HEK293 (cell line): ENCODE measurements at regions not wholly inside any gene's neighbourhood (a gene's known extent, or its start where the extent isn't known, plus 50 kb on each side); places are given as distances from the start of the nearest gene placed in this dataset.

ENCODE experiments used
- CTCF ChIA-PET: fragments of 350-600 bp; formaldehyde crosslinking; extraction: SDS; loops from one replicate; lab custom pipeline; 2021; ENCODE audit warnings: antibody characterized with exemption; lab: Yijun Ruan, JAX
- POLR2A ChIA-PET: fragments of 300-600 bp; formaldehyde crosslinking; extraction: SDS; loops from one replicate; lab custom pipeline; 2020; ENCODE audit warnings: antibody characterized with exemption, inconsistent platforms; lab: Yijun Ruan, JAX
- H3K27ac ChIP-seq: fragments of 200-500 bp; sonication (Bioruptor generic); 2 replicates; pipeline ENCODE4 v1.5.1; 2014; ENCODE audit warnings: low read depth, low read length, control low read depth, inconsistent platforms; ENCODE audit errors: extremely low read depth
- H3K36me3 ChIP-seq, 2 experiments: fragments of 200-500 bp in 1 of 2; sonication (Bioruptor generic) in 1 of 2; 1 replicate in 1 of 2; 2 replicates in 1 of 2; pipeline ENCODE4 v1.5.1; 2014 to 2017; ENCODE audit warnings: inconsistent platforms in 2 of 2, low read length in 2 of 2; ENCODE audit not compliant: control insufficient read depth in 2 of 2, insufficient read depth in 1 of 2
- H3K4me1 ChIP-seq: fragments of 200-500 bp; sonication (Bioruptor generic); 2 replicates; pipeline ENCODE4 v1.5.1; 2014; ENCODE audit warnings: mild to moderate bottlenecking, low read length, inconsistent platforms; ENCODE audit not compliant: control insufficient read depth, insufficient read depth
- H3K4me3 ChIP-seq: 2 replicates; pipeline ENCODE4 v1.5.1; 2011; ENCODE audit warnings: low read depth, mild to moderate bottlenecking, control low read depth, low read length, moderate library complexity
- H3K9me3 ChIP-seq: fragments of 200-500 bp; sonication (Bioruptor generic); 2 replicates; pipeline ENCODE4 v1.5.1; 2014; ENCODE audit warnings: low read depth, low read length, inconsistent platforms; ENCODE audit not compliant: control insufficient read depth, insufficient read depth
- GLIS1 ChIP-seq: fragments of 450-650 bp; formaldehyde crosslinking; IDR thresholded peaks from 2 replicates; pipeline ENCODE4 v1.5.1; 2016; ENCODE audit warnings: missing biosample characterization, missing genetic modification characterization
- MEIS1 ChIP-seq: sonication (generic); formaldehyde crosslinking; IDR thresholded peaks from 2 replicates; pipeline ENCODE4 v1.8.1; 2022; ENCODE audit warnings: missing genetic modification reagents, mild to moderate bottlenecking, borderline replicate concordance
- SCRT2 ChIP-seq: fragments of 450-650 bp; formaldehyde crosslinking; IDR thresholded peaks from 2 replicates; pipeline ENCODE4 v1.5.1; 2016; ENCODE audit warnings: missing biosample characterization, missing genetic modification characterization
- ZBTB17 ChIP-seq: fragments of 450-650 bp; formaldehyde crosslinking; IDR thresholded peaks from 2 replicates; pipeline ENCODE4 v1.5.1; 2016; ENCODE audit warnings: missing biosample characterization, missing genetic modification characterization
- ZBTB26 ChIP-seq: fragments of 450-650 bp; formaldehyde crosslinking; optimal IDR thresholded peaks from 2 replicates; pipeline ENCODE3; 2016; ENCODE audit warnings: missing biosample characterization, mild to moderate bottlenecking, missing genetic modification characterization
- ZBTB8A ChIP-seq: fragments of 450-650 bp; formaldehyde crosslinking; IDR thresholded peaks from 2 replicates; pipeline ENCODE4 v1.5.1; 2016; ENCODE audit warnings: missing biosample characterization, missing genetic modification characterization
- ZEB2 ChIP-seq: fragments of 450-650 bp; formaldehyde crosslinking; IDR thresholded peaks from 2 replicates; pipeline ENCODE4 v1.5.1; 2016; ENCODE audit warnings: missing biosample characterization, missing genetic modification characterization
- ZFP37 ChIP-seq: fragments of 450-650 bp; formaldehyde crosslinking; IDR thresholded peaks from 2 replicates; pipeline ENCODE4 v1.5.1; 2016; ENCODE audit warnings: missing biosample characterization, missing genetic modification characterization
- ZIC2 ChIP-seq: fragments of 450-650 bp; formaldehyde crosslinking; IDR thresholded peaks from 2 replicates; pipeline ENCODE4 v1.5.1; 2016; ENCODE audit warnings: missing biosample characterization, missing genetic modification characterization
- ZNF121 ChIP-seq: fragments of 450-650 bp; formaldehyde crosslinking; IDR thresholded peaks from 2 replicates; pipeline ENCODE4 v1.5.1; 2016; ENCODE audit warnings: missing biosample characterization, missing genetic modification characterization
- ZNF221 ChIP-seq: fragments of 450-650 bp; formaldehyde crosslinking; IDR thresholded peaks from 2 replicates; pipeline ENCODE4 v1.5.1; 2017; ENCODE audit warnings: missing biosample characterization, missing genetic modification characterization, borderline replicate concordance
- ZNF248 ChIP-seq: fragments of 450-650 bp; formaldehyde crosslinking; IDR thresholded peaks from 2 replicates; pipeline ENCODE4 v1.5.1; 2017; ENCODE audit warnings: missing biosample characterization, missing genetic modification characterization
- ZNF341 ChIP-seq: fragments of 450-650 bp; formaldehyde crosslinking; IDR thresholded peaks from 2 replicates; pipeline ENCODE4; 2016; ENCODE audit warnings: low read depth, missing biosample characterization, missing genetic modification characterization
- ZNF366 ChIP-seq: fragments of 450-650 bp; formaldehyde crosslinking; conservative IDR thresholded peaks from 2 replicates; pipeline ENCODE4 v1.5.1; 2016; ENCODE audit warnings: missing biosample characterization, missing genetic modification characterization
- ZNF510 ChIP-seq: fragments of 450-650 bp; formaldehyde crosslinking; IDR thresholded peaks from 2 replicates; pipeline ENCODE4 v1.5.1; 2018; ENCODE audit warnings: mild to moderate bottlenecking, missing genetic modification characterization, missing biosample characterization; ENCODE audit not compliant: insufficient replicate concordance
- ZNF514 ChIP-seq: fragments of 450-650 bp; formaldehyde crosslinking; IDR thresholded peaks from 2 replicates; pipeline ENCODE4 v1.5.1; 2016; ENCODE audit warnings: missing biosample characterization, missing genetic modification characterization
- ZNF544 ChIP-seq: fragments of 450-650 bp; formaldehyde crosslinking; IDR thresholded peaks from 2 replicates; pipeline ENCODE4 v1.5.0; 2017; ENCODE audit warnings: missing biosample characterization, missing genetic modification characterization
- ZNF785 ChIP-seq: fragments of 450-650 bp; formaldehyde crosslinking; IDR thresholded peaks from 2 replicates; pipeline ENCODE4 v1.5.1; 2016; ENCODE audit warnings: missing biosample characterization, missing genetic modification characterization
- ZSCAN30 ChIP-seq: fragments of 450-650 bp; IDR thresholded peaks from 2 replicates; pipeline ENCODE4 v1.5.1; 2018; ENCODE audit warnings: missing biosample characterization, mild to moderate bottlenecking, missing genetic modification characterization, moderate library complexity
- TF ChIP-seq, protein P1 (sequence below): fragments of 450-650 bp; formaldehyde crosslinking; IDR thresholded peaks from 2 replicates; pipeline ENCODE4 v1.5.1; 2016; ENCODE audit warnings: missing biosample characterization, missing genetic modification characterization
- TF ChIP-seq, protein P2 (sequence below): fragments of 450-650 bp; formaldehyde crosslinking; IDR thresholded peaks from 2 replicates; pipeline ENCODE4 v1.5.1; 2016; ENCODE audit warnings: missing biosample characterization, missing genetic modification characterization
- TF ChIP-seq, protein P3 (sequence below): fragments of 450-650 bp; formaldehyde crosslinking; IDR thresholded peaks from 2 replicates; pipeline ENCODE4 v1.5.1; 2016; ENCODE audit warnings: missing biosample characterization, missing genetic modification characterization
- TF ChIP-seq, protein P4 (sequence below): fragments of 450-650 bp; formaldehyde crosslinking; IDR thresholded peaks from 2 replicates; pipeline ENCODE4 v1.5.1; 2016; ENCODE audit warnings: missing biosample characterization, missing genetic modification characterization
- TF ChIP-seq, protein P5 (sequence below): fragments of 450-650 bp; formaldehyde crosslinking; IDR thresholded peaks from 2 replicates; pipeline ENCODE4 v1.5.1; 2016; ENCODE audit warnings: missing biosample characterization, missing genetic modification characterization, low read depth

- TF ChIP-seq ZFP37 (tag by site-specific recombination) (no peak), ZNF510 (tag by site-specific recombination) (no peak), ZNF121 (tag by site-specific recombination) (no peak), ZNF221 (no peak)
Observed at GRCh38 chrX:40156470-40157227, 58.9 kb upstream of the BCOR start (continued).

- no peak overlapping the region for H3K4me3 ChIP-seq
- ChIA-PET POLR2A (no interaction called here), CTCF (no interaction called here)
- peak overlapping the region; percentile 64; the same call in 1 of the 2 replicates for H3K27ac ChIP-seq
- H3K36me3 ChIP-seq: no peaks in the 10 kb centered on the region
- peaks cover 12% of the 10 kb centered on the region for H3K4me1 ChIP-seq
- no peaks in the 10 kb centered on the region for H3K9me3 ChIP-seq
- TF ChIP-seq ZBTB26 (tag by site-specific recombination): peak; percentile 74
- TF ChIP-seq ZEB2 (tag by site-specific recombination): 0 out of 2 replicates have a peak, but pooled peaks have one; percentile 16
- peak; percentile 60; the same call in 1 of the 2 replicates for TF ChIP-seq ZNF341
- no peak for TF ChIP-seq ZNF514
- no peak for TF ChIP-seq MEIS1 (CRISPR knock-in tag)
- TF ChIP-seq, protein P1, sequence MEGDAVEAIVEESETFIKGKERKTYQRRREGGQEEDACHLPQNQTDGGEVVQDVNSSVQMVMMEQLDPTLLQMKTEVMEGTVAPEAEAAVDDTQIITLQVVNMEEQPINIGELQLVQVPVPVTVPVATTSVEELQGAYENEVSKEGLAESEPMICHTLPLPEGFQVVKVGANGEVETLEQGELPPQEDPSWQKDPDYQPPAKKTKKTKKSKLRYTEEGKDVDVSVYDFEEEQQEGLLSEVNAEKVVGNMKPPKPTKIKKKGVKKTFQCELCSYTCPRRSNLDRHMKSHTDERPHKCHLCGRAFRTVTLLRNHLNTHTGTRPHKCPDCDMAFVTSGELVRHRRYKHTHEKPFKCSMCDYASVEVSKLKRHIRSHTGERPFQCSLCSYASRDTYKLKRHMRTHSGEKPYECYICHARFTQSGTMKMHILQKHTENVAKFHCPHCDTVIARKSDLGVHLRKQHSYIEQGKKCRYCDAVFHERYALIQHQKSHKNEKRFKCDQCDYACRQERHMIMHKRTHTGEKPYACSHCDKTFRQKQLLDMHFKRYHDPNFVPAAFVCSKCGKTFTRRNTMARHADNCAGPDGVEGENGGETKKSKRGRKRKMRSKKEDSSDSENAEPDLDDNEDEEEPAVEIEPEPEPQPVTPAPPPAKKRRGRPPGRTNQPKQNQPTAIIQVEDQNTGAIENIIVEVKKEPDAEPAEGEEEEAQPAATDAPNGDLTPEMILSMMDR (tag by site-specific recombination): peak; percentile 31; the same call in 1 of the 2 replicates
- TF ChIP-seq ZNF366 (tag by site-specific recombination): no peak
- TF ChIP-seq ZBTB17 (tag by site-specific recombination): 0 out of 2 replicates have a peak, but pooled peaks have one; percentile 28
- TF ChIP-seq, protein P2, sequence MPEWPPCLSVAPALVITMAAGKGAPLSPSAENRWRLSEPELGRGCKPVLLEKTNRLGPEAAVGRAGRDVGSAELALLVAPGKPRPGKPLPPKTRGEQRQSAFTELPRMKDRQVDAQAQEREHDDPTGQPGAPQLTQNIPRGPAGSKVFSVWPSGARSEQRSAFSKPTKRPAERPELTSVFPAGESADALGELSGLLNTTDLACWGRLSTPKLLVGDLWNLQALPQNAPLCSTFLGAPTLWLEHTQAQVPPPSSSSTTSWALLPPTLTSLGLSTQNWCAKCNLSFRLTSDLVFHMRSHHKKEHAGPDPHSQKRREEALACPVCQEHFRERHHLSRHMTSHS (tag by site-specific recombination): no peak
- no peak for TF ChIP-seq SCRT2 (tag by site-specific recombination)
- no peak for TF ChIP-seq ZNF785 (tag by site-specific recombination)
- no peak for TF ChIP-seq ZSCAN30 (tag by site-specific recombination)
- no peak for TF ChIP-seq ZNF544
- TF ChIP-seq ZBTB8A (tag by site-specific recombination): peak; percentile 11; the same call in 1 of the 2 replicates
- no peak for TF ChIP-seq ZNF248 (tag by site-specific recombination)
- TF ChIP-seq, protein P3, sequence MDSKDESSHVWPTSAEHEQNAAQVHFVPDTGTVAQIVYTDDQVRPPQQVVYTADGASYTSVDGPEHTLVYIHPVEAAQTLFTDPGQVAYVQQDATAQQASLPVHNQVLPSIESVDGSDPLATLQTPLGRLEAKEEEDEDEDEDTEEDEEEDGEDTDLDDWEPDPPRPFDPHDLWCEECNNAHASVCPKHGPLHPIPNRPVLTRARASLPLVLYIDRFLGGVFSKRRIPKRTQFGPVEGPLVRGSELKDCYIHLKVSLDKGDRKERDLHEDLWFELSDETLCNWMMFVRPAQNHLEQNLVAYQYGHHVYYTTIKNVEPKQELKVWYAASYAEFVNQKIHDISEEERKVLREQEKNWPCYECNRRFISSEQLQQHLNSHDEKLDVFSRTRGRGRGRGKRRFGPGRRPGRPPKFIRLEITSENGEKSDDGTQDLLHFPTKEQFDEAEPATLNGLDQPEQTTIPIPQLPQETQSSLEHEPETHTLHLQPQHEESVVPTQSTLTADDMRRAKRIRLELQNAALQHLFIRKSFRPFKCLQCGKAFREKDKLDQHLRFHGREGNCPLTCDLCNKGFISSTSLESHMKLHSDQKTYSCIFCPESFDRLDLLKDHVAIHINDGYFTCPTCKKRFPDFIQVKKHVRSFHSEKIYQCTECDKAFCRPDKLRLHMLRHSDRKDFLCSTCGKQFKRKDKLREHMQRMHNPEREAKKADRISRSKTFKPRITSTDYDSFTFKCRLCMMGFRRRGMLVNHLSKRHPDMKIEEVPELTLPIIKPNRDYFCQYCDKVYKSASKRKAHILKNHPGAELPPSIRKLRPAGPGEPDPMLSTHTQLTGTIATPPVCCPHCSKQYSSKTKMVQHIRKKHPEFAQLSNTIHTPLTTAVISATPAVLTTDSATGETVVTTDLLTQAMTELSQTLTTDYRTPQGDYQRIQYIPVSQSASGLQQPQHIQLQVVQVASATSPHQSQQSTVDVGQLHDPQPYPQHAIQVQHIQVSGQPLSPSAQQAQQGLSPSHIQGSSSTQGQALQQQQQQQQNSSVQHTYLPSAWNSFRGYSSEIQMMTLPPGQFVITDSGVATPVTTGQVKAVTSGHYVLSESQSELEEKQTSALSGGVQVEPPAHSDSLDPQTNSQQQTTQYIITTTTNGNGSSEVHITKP (tag by site-specific recombination): peak; percentile 54
- TF ChIP-seq, protein P4, sequence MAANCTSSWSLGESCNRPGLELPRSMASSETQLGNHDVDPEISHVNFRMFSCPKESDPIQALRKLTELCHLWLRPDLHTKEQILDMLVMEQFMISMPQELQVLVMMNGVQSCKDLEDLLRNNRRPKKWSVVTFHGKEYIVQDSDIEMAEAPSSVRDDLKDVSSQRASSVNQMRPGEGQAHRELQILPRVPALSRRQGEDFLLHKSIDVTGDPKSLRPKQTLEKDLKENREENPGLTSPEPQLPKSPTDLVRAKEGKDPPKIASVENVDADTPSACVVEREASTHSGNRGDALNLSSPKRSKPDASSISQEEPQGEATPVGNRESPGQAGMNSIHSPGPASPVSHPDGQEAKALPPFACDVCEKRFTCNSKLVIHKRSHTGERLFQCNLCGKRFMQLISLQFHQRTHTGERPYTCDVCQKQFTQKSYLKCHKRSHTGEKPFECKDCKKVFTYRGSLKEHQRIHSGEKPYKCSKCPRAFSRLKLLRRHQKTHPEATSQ (tag by site-specific recombination): no peak
- TF ChIP-seq GLIS1: peak; percentile 70
- TF ChIP-seq, protein P5, sequence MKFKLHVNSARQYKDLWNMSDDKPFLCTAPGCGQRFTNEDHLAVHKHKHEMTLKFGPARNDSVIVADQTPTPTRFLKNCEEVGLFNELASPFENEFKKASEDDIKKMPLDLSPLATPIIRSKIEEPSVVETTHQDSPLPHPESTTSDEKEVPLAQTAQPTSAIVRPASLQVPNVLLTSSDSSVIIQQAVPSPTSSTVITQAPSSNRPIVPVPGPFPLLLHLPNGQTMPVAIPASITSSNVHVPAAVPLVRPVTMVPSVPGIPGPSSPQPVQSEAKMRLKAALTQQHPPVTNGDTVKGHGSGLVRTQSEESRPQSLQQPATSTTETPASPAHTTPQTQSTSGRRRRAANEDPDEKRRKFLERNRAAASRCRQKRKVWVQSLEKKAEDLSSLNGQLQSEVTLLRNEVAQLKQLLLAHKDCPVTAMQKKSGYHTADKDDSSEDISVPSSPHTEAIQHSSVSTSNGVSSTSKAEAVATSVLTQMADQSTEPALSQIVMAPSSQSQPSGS (tag by site-specific recombination): no peak
- peak; percentile 28; the same call in 1 of the 2 replicates for TF ChIP-seq ZIC2 (tag by site-specific recombination)
Observed at GRCh38 chrX:40155589-40156469, 58.1 kb upstream of the BCOR start.
